OCI-LY7 (cell line): ENCODE measurements at regions not wholly inside any gene's neighbourhood (a gene's known extent, or its start where the extent isn't known, plus 50 kb on each side); places are given as distances from the start of the nearest gene placed in this dataset.

Experiments used
- EZH2phosphoT487 ChIP-seq: fragments of 200-600 bp; sonication (generic); IDR thresholded peaks from 2 replicates; pipeline ENCODE4 v1.6.1; 2018; ENCODE audit warnings: low read depth, borderline replicate concordance, mild to moderate bottlenecking, mixed run types, antibody characterized with exemption, low read length, moderate library complexity, mixed read lengths
- TF ChIP-seq, protein P1 (sequence below): fragments of 200-600 bp; sonication (generic); conservative IDR thresholded peaks from 2 replicates; pipeline ENCODE4 v1.5.1; 2014; ENCODE audit warnings: mild to moderate bottlenecking, antibody characterized with exemption, low read length, moderate library complexity, mixed read lengths

GRCh38 chr9:38342096-38342495 is 50.4 kb upstream of the ALDH1B1 start:
- TF ChIP-seq, protein P1, sequence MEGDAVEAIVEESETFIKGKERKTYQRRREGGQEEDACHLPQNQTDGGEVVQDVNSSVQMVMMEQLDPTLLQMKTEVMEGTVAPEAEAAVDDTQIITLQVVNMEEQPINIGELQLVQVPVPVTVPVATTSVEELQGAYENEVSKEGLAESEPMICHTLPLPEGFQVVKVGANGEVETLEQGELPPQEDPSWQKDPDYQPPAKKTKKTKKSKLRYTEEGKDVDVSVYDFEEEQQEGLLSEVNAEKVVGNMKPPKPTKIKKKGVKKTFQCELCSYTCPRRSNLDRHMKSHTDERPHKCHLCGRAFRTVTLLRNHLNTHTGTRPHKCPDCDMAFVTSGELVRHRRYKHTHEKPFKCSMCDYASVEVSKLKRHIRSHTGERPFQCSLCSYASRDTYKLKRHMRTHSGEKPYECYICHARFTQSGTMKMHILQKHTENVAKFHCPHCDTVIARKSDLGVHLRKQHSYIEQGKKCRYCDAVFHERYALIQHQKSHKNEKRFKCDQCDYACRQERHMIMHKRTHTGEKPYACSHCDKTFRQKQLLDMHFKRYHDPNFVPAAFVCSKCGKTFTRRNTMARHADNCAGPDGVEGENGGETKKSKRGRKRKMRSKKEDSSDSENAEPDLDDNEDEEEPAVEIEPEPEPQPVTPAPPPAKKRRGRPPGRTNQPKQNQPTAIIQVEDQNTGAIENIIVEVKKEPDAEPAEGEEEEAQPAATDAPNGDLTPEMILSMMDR: no peak
- no peak for TF ChIP-seq EZH2phosphoT487
